ENCODE measurements at regions not wholly inside any gene's neighbourhood (a gene's known extent, or its start where the extent isn't known, plus 50 kb on each side); places are given as distances from the start of the nearest gene placed in this dataset.

DNA sequence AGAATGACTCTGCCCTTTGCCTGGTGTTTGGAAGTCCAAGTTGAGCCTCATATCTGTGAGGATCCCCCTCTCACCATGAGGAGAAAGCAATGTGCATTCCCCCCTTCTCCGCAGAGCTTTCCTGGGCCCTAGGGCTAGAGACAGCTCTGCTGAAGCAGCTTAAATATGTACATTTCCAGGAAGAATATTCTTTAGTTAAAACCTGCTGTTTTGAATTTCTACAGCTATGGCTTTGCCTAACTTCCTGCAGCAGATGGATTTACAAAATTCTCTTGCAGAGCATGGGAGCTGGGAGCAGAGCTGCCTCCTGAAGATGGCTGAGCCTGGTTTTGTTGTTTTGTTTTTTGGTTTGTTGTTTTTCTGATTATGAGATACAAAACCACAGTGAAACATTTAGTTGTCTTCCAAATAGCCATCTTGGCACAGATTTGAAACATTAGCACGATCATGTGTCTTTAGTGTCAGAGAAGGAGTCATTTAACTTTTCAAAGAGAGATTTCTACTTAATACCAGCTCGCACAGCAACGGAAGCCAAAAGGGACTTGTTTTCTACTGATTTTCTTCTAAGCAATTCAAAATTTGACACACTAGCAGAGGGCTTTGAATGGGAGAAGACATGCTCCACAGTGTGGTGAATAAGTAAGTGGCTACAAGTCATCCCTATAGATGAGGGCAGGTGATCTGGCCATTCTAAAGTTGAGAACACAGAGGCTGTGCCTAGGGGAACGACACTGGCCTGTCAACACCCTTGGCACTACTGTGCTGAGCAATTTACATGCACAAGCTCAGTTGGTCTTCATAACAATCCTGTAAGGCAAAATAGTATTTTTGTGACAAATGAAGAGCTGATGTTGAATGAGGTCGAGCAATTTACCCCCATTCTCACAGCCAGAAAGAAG lies 222.6 kb downstream of the MREG start (continued):
- TF ChIP-seq ZFY (CRISPR knock-in tag; IDR thresholded peaks at IDR 0.05) (0 out of 2 replicates have a peak, but pooled peaks have one; percentile 21), POLR2AphosphoS5 (IDR thresholded peaks at IDR 0.05; ENCODE audit: low read depth, low read length) (peak; percentile 17; the same call in 1 of the 2 replicates), ZNF850 (CRISPR knock-in tag; conservative IDR thresholded peaks at IDR 0.05) (no peak), ZNF639 (CRISPR knock-in tag; conservative IDR thresholded peaks at IDR 0.05) (no peak), ZNF761 (CRISPR knock-in tag; conservative IDR thresholded peaks at IDR 0.05) (0 out of 2 replicates have a peak, but pooled peaks have one; percentile 54)

DNA sequence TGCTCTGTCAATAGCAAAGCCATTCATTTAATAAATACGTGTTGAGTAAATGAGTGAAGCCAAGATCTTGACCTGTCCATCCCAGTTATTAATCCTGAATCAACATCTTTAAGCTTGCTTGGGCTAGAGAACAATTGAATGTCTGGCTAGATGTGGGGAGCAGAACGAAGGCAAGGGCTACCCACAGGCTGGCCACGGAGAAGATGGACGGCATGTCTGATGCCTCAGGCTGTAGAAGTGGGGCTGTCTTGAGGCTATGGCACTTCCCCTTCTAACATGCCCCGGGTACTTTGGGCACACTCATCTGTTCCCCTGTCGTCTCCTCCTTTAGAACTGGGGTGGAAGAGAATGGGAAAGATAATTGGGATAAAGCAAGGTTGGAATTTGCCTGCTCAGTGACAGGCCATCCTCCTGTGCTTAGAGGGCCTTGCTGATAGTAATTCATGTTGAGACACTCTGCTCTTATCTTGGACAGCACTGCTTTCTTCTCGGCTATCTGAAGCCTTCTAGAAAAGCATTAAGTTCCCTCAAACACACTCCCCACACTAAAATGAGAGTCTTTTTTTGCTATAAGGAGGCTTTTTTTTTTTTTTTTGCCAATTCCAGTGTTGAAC lies 225.7 kb downstream of the MREG start:
- no peak for ATAC-seq
- Histone ChIP-seq H3K4me2 (ENCODE audit: low read depth, low read length) (no peak overlapping the region), H3K9ac (ENCODE audit: insufficient read depth, low read depth, low read length) (no peak overlapping the region), H2AFZ (ENCODE audit: low read length) (no peak overlapping the region), H3K9me3 (ENCODE audit: low read length) (no peaks in the 10 kb centered on the region), H3K27me3 (ENCODE audit: control insufficient read depth in 1 of 2, insufficient read depth in 2 of 2, low read length in 2 of 2) (no peaks in the 10 kb centered on the region), H3K79me2 (ENCODE audit: insufficient read depth, low read length) (no peaks in the 10 kb centered on the region), H3K4me1 (ENCODE audit: insufficient read depth, low read length) (peaks cover 77% of the 10 kb centered on the region), H4K20me1 (ENCODE audit: insufficient read depth, low read length) (no peaks in the 10 kb centered on the region), H3K27ac (ENCODE audit: extremely low read length, insufficient read depth, low read length) (no peak overlapping the region), H3K36me3 (replicated peaks in 1 of 2; ENCODE audit: control insufficient read depth in 1 of 2, insufficient read depth in 2 of 2, low read length in 2 of 2) (no peaks in the 10 kb centered on the region), H3K4me3 (replicated peaks in 1 of 3; ENCODE audit: insufficient read depth in 1 of 3, low read depth in 2 of 3, low read length in 3 of 3) (no peak overlapping the region)
- in situ Hi-C loops (cut with HindIII; ENCODE audit: extremely low pct_ligation_motif_present, low pct_unique_long_range_greater_than_20kb) (loop anchor here (5.0 kb wide), 1 partner anchor 105 kb away; no protein-coding TSS in a partner anchor), intact Hi-C loops (cut with micrococcal nuclease; ENCODE audit: unreplicated experiment) (no loop called here)
- DNase-seq (ENCODE audit: low spot score), result no peak
- CTCF ChIA-PET (ENCODE audit: low intra/inter-chr PET ratio, low total read pairs), result no interaction called here
- POLR2A ChIA-PET, result interaction anchor here (1.3 kb wide), 1 partner anchor 40 kb away, joined by 4 read pairs; no protein-coding TSS in a partner anchor
- no peak for TF ChIP-seq ZNF446 (CRISPR knock-in tag; IDR thresholded peaks at IDR 0.05)
- TF ChIP-seq, protein P1, sequence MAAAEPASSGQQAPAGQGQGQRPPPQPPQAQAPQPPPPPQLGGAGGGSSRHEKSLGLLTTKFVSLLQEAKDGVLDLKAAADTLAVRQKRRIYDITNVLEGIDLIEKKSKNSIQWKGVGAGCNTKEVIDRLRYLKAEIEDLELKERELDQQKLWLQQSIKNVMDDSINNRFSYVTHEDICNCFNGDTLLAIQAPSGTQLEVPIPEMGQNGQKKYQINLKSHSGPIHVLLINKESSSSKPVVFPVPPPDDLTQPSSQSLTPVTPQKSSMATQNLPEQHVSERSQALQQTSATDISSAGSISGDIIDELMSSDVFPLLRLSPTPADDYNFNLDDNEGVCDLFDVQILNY (CRISPR knock-in tag; conservative IDR thresholded peaks at IDR 0.05), result 0 out of 2 replicates have a peak, but pooled peaks have one; percentile 39
- TF ChIP-seq TEAD3 (CRISPR knock-in tag; optimal IDR thresholded peaks at IDR 0.05; ENCODE audit: borderline replicate concordance), result peak; percentile 21
- no TSS peak for BruUV-seq (replicated peaks)
- no peak for FAIRE-seq
- WGBS (ENCODE audit: low lambda C conversion rate), result 93% methylated on average over 7 of the region's 7 CpGs

Measured in HepG2 (cell line).